ENCODE measurements at regions not wholly inside any gene's neighbourhood (a gene's known extent, or its start where the extent isn't known, plus 50 kb on each side); places are given as distances from the start of the nearest gene placed in this dataset.

DNA sequence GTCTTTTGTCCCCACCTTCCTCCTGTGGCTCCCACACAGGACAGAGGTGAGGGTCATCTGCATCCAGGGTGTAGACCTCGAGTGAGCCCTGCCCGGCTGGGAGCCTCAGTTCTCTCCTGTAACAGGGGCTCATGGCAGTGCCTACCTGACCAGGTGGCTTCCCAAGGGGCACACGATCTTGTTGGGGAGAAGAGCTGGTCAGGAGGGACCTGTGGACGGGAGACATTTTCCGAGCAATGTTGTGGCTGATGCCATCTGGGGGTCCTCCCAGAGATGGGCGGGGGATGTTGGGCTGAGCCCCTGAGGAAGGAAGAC lies 51.9 kb downstream of the CEBPB start:
- Mint-ChIP-seq H3K9me3 (no peaks in the 10 kb centered on the region), H3K27ac (no peak overlapping the region), H3K36me3 (ENCODE audit: insufficient read depth in 2 of 2) (no peaks in the 10 kb centered on the region), H3K4me1 (ENCODE audit: low read depth) (no peaks in the 10 kb centered on the region), H3K4me3 (no peak overlapping the region), H3K27me3 (ENCODE audit: low read depth) (no peaks in the 10 kb centered on the region)
- ATAC-seq (replicated peaks in 1 of 2) (no peak), DNase-seq (no peak)

DNA sequence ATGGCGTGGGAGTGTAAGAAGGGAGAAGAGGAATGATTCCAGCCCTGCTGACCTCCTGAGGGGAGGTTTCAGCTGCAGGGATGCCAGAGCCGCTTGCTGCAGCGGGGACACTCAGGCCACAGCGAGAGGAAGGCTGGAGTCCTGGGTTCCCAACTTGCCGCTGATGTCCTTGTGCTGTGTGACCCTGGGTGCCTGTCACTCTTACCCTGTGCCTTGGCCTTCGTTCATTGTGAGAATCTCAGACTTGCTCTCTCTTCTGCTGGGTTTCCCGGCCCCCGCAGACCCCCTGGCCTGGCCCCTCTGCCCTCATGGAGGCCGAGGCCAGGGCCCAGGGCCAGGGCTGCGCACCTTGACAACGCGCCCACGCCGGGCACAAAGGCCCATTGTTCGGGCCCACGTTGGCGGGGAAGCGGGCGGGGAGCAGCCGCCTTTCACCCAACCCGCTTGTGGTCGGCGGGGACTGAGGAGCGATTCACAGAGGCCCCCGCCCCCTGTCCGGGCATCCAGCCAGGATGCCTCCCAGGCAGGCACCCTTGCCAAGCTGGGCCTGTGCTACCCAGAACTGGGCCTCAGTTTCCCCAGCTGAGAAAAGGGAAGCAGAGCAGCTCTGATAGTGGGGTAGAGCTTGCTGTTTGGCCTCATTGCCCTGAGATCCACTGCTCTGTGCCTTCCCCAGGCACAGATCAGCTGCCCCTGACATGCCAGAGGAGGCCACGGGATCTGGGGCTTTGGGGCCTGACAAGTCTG lies 52.4 kb downstream of the CEBPB start:
- no peak for ATAC-seq (replicated peaks in 1 of 2)

DNA sequence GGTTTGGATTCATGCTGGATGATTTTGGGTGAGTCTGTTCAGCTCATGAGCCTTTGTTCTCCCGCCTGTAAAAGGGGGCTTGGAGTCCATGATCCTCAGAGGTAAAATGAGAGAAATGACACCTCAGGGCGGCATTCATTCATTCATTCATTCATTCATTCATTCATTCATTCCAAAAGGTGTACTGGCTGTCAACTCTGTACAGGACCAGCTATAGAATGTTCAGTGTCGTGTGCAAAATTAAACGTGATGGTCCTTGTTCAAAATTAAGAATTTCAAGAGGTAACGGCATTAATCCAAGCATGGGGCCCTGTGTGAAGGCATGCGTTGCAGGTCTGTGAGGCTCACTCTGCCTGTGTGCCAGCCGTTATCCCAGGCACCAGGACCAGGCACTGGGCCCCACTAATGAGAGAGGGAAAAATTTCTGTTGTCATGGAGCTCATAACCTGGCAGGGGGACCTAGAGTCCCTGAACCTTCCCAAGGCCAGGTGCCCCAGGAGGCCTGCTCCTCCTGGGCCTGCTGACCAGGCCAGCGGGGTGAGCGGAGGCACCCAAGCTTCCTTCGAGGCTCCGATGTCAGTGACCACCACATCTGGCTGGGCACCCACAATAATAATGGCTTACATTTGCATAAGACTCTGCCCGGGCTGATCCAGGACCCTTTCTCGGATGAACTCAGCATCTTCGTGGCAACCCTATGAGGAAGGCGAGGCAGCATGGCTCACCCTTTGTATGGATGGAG lies 53.2 kb downstream of the CEBPB start:
- Mint-ChIP-seq H3K27me3 (ENCODE audit: low read depth) (no peaks in the 10 kb centered on the region), H3K36me3 (ENCODE audit: insufficient read depth in 2 of 2) (no peaks in the 10 kb centered on the region), H3K4me1 (ENCODE audit: low read depth) (no peaks in the 10 kb centered on the region), H3K9me3 (no peaks in the 10 kb centered on the region), H3K27ac (no peak overlapping the region), H3K4me3 (no peak overlapping the region)
- ATAC-seq (replicated peaks in 1 of 2) (no peak), DNase-seq (no peak)

More for the DNA sequence above, 52.4 kb downstream of the CEBPB start:
- Mint-ChIP-seq H3K9me3 (no peaks in the 10 kb centered on the region), H3K27me3 (ENCODE audit: low read depth) (no peaks in the 10 kb centered on the region), H3K27ac (no peak overlapping the region), H3K4me1 (ENCODE audit: low read depth) (no peaks in the 10 kb centered on the region), H3K36me3 (ENCODE audit: insufficient read depth in 2 of 2) (no peaks in the 10 kb centered on the region), H3K4me3 (no peak overlapping the region)
- DNase-seq, result no peak

DNA sequence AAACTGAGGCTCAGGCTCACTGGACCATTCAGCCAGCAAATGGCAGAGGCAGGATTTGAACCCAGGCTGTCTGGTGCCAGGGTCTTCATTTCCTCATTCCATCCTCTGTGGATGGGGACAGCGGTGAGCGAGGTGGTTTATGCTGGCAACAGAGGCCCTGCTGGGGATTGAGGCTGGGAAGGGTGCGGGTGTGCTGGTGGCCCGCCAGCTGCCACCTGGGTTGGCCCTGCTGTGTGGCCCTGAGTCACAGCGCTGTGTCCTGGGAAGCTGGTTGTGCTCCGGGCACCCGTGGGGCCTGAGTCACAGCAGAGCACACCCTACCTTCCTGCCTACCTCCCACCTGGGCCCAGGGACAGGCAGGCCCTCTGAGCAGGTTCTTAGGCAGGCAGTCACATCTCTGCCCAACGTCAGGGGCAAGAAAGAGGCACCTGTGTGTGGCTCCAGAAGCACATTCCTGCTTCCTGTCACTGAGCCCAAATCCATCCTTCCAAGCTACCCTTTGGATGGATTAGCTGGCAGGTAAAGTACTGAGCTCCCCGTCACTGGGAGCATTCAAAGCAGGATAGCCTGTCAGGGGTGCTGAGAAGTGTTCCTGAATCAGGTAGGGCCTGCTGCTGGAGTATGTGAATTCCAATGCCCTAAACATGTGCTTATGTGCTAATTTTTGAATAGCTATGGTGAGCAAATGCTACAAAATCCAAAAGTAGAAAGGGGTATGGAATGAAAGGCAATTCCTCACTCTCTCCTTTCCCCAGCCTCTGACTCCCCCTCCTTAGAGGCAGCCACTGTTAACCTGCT lies 53.9 kb downstream of the CEBPB start:
- DNase-seq (no peak), ATAC-seq (replicated peaks in 1 of 2) (no peak)
- Mint-ChIP-seq H3K27ac (no peak overlapping the region), H3K4me3 (no peak overlapping the region), H3K27me3 (ENCODE audit: low read depth) (no peaks in the 10 kb centered on the region), H3K9me3 (no peaks in the 10 kb centered on the region), H3K4me1 (ENCODE audit: low read depth) (no peaks in the 10 kb centered on the region), H3K36me3 (ENCODE audit: insufficient read depth in 2 of 2) (no peaks in the 10 kb centered on the region)

DNA sequence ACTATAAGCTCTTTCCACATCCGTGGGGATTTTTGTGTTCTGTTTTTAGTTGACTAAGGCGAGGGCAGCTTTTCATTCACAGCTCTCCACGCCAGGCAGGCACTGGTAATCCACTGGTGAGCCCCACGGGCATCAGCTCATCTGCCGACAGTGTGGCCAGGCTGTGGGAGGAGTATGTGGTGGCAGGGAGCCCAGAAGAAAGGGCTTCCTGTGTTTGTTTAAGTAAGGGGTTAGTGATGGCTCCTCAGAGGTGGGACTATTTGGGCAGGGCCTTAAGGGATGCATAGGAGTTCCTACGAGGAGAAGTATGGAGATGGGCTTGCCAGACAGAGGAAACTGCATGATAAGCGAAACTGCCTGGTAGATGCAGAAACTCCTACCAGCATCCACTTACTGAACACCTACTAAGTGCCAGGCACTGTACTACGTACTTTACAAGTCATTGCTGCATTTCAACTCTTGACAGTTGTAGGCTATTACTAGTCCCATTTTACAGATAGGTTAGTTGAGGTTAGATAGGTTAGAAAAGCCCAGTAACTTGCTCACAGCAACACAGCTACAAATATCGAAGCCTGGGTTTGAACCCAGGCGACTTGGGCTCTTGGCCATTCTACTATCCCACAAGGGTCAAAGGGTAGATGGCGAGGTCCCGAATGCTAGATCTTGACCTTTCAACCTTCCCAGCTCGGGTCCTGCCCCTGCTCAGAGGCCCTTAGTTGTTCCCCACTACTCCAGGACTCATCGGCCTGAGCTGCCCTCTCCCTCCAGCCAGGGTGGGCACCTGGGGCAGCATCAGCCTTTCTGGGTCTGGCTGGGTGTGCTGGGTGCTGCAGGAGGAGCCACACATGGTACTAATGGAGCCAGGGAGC lies 55.1 kb downstream of the CEBPB start:
- no peak for ATAC-seq (replicated peaks in 1 of 2)
- no peak overlapping the region for H3K27ac Mint-ChIP-seq
- H3K36me3 Mint-ChIP-seq (ENCODE audit: insufficient read depth in 2 of 2), result no peaks in the 10 kb centered on the region
- no peaks in the 10 kb centered on the region for H3K4me1 Mint-ChIP-seq (ENCODE audit: low read depth)
- DNase-seq, result no peak
- no peaks in the 10 kb centered on the region for H3K27me3 Mint-ChIP-seq (ENCODE audit: low read depth)
- no peaks in the 10 kb centered on the region for H3K9me3 Mint-ChIP-seq
- no peak overlapping the region for H3K4me3 Mint-ChIP-seq

DNA sequence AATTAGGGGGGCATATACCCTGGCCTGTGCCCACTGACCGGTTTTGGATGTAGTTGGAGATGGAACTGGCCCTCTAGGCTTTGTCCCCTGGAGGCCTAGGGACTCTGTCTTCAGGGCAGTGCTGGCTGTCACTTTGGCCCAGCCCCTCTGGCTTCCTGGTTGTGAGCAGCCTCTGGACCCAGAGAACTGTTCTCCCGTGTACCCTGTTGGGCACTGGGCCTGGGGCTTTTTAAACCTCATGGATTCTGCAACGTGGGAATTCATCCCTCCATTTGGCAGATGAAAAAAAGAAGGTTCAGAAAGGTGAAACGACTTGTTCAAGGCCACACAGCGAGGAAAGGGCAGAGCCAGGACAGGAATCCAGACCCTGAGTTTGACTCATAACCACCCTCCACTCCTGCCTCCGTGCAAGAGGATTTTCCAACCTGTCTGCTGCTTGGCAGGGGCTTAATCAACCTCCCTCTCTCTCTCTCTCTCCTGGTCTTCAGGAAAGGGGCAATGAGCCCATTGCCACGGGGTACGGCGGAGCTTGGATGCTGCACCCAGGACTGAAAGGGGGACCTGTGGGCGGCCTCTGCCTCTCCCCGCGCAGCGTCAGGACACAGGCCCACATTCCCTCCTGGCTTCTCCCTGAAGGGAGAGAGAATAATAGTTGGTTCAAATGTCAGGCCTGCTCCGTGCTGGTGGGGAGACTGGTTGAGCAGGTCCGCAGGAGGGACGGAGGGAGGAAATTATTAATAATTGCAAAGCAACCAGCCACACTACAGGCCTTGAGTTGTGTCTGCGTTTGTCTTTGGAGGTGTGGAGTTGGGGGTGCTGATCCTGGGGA lies 56.0 kb downstream of the CEBPB start:
- ATAC-seq (replicated peaks in 1 of 2) (no peak), DNase-seq (no peak)
- no peaks in the 10 kb centered on the region for H3K27me3 Mint-ChIP-seq (ENCODE audit: low read depth)
- no peaks in the 10 kb centered on the region for H3K4me1 Mint-ChIP-seq (ENCODE audit: low read depth)
- H3K27ac Mint-ChIP-seq, result no peak overlapping the region
- no peaks in the 10 kb centered on the region for H3K36me3 Mint-ChIP-seq (ENCODE audit: insufficient read depth in 2 of 2)
- H3K4me3 Mint-ChIP-seq, result no peak overlapping the region
- H3K9me3 Mint-ChIP-seq, result no peaks in the 10 kb centered on the region

DNA sequence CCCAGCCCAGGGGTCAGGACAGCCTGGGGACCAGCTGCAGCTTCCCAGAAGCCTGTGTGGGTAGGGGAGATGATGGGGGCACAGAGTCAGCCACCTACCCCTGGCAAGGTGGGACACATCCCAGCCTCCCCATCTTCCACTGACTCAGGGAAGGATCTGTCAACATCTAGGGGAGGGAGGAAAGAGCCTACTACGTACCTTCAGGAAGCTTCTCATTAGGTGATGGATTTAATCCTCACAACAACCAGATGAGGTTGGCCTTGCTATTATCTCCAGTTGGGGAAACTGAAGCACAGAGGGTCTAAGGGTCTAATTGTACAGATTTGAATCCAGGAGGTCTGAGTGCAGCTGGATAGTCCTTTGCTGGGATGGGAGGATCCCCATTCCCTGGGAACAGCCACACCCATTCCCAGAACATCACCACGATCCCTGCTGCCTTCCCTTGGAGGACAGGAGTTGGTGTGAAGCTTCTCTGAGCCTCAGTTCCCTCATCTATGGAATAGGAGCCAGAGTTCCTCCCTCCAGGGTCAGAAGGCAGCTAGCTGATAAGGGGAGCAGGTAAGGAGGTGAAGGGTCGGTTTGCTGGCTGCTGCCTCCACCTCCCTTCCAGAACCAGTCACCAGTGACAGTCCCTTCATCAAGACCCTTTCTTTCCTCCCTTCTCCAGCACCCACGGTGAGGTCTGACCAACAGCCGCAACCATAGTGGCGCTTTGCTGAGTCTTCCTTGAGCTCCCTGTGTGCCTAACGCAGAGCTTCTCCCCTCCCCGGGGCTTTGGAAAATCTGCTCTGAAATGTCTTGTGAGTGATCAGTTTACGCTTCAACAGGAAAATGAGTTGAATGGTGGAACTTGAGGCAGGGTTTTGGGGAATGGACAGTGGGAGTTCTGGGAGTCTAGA lies 56.8 kb downstream of the CEBPB start:
- H3K27ac Mint-ChIP-seq, result no peak overlapping the region
- H3K36me3 Mint-ChIP-seq (ENCODE audit: insufficient read depth in 2 of 2), result no peaks in the 10 kb centered on the region

DNA sequence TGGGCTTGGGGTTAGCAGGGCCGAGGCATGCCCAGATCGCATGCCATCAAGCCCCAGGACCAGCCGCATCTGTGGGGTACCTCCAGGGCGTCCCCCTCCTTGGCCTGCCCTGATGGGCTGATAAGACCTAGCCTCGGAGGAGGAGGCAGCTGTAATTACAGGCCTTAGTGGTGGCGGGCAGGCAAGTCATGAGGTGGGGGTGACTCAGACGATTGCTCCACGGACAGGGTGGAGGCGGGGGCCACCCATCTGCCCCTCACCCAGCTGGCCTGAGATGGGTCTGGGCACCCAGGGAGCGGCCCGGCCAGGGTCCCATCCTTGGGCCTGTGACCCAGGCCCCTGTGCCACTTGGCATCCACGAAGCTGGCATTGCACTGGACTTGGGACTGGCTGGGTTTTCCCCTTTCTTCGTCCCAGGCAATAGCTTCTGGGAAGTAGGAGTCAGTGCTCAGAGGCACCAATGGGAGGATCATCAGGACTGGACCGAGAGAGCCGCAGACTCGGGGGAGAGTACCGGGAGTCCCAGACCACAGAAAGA lies 57.5 kb downstream of the CEBPB start:
- H3K27ac Mint-ChIP-seq, result no peak overlapping the region
- H3K4me1 Mint-ChIP-seq (ENCODE audit: low read depth), result no peaks in the 10 kb centered on the region
- H3K9me3 Mint-ChIP-seq, result no peaks in the 10 kb centered on the region
- DNase-seq, result no peak
- ATAC-seq (replicated peaks in 1 of 2), result no peak
- no peaks in the 10 kb centered on the region for H3K27me3 Mint-ChIP-seq (ENCODE audit: low read depth)
- no peaks in the 10 kb centered on the region for H3K36me3 Mint-ChIP-seq (ENCODE audit: insufficient read depth in 2 of 2)
- H3K4me3 Mint-ChIP-seq, result no peak overlapping the region

More for the DNA sequence above, 56.8 kb downstream of the CEBPB start:
- ATAC-seq (replicated peaks in 1 of 2), result no peak
- DNase-seq, result no peak
- Mint-ChIP-seq H3K4me1 (ENCODE audit: low read depth) (no peaks in the 10 kb centered on the region), H3K4me3 (no peak overlapping the region), H3K9me3 (no peaks in the 10 kb centered on the region), H3K27me3 (ENCODE audit: low read depth) (no peaks in the 10 kb centered on the region)

DNA sequence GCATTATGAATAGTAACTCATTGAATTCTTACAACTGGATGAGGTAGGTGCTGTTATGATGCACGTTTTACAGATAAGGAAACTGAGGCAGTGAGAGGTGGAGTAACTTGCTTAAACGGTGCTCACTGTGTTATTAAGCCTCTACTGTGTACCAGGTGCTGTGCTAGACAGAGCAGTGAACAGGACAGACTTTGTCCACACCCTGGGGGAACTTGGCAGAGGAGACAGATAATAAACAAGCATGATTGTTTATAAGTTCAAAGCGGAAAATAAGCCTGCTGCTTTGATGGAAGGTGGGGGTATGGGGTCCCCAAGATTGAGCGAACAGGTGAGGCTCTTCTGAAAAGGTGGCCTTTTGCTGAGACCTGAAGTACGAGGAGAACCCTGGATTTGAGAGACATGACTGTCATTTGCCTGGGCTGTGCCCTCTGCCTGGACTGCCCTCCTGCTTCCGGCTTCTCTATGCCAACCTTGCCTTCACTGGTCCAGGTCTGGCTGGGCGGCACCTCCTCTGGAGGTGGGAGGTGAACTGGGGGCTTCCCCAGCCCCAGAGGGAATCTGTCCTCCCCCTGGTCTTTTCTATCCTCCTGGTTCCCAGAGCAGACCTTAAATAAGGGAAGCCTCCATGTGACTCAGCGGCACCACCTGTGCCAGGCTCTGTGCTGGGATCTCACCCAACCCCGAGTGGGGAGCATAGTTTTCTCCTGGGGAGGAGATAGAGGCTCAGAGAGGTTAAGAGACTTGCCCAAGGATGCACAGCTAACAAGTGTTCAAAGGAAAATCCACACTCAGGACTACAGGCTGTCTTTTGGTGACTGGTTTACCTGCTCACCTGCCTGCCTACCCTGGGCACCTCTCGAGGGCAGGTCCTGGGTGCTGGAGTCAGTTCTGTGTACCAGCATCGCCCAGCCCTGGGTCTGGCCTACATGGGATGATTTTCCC lies 59.1 kb downstream of the CEBPB start:
- ATAC-seq (replicated peaks in 1 of 2), result no peak
- Mint-ChIP-seq H3K27ac (peak overlapping the region; percentile 16), H3K4me3 (no peak overlapping the region), H3K4me1 (ENCODE audit: low read depth) (no peaks in the 10 kb centered on the region), H3K9me3 (no peaks in the 10 kb centered on the region), H3K27me3 (ENCODE audit: low read depth) (peaks cover 4% of the 10 kb centered on the region), H3K36me3 (ENCODE audit: insufficient read depth in 2 of 2) (no peaks in the 10 kb centered on the region)
- no peak for DNase-seq

DNA sequence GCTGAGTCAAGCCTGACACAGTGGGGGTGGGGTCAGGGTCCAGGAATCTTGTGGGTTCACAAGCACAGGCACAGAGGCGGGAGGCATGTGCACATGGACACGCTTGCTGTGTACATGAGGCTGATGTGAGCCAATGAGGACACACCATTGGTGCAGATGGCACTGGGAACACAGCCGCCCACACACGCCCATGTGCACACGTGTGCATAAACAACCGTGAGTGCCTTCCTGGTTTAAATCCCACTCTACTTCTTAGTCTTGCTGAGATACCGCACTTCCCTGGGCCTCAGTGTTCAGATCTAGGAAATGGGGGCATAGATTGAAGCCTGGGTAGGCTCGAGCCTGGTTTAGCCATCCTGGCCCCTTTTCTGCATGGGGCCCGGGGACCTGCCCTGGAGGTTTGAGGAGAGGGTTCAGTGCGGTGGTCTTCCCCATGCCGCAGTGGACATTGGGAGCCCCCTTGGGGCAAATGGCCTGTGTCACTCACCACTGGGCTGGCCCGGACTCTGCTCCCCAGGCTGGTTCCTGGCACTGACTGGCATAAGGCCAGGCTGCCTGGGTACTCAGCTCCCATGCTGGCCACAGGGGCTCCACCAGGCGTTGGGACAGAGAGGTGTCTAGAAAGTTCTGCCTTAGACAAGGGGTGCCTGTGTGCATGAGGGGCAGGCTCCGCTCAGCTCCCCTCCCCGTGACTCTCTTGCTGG lies 60.2 kb downstream of the CEBPB start:
- no peak for ATAC-seq (replicated peaks in 1 of 2)
- Mint-ChIP-seq H3K27ac (no peak overlapping the region), H3K4me3 (no peak overlapping the region), H3K9me3 (no peaks in the 10 kb centered on the region), H3K27me3 (ENCODE audit: low read depth) (peaks cover 11% of the 10 kb centered on the region), H3K36me3 (ENCODE audit: insufficient read depth in 2 of 2) (no peaks in the 10 kb centered on the region), H3K4me1 (ENCODE audit: low read depth) (no peaks in the 10 kb centered on the region)
- no peak for DNase-seq

Measured in activated T-cell treated with anti-CD3 and anti-CD28 coated beads, Interleukin-2, amount 50 U/mL, for 72 hours (primary cell).